Kidney (tissue), 13 donors: ENCODE measurements at regions not wholly inside any gene's neighbourhood (a gene's known extent, or its start where the extent isn't known, plus 50 kb on each side); places are given as distances from the start of the nearest gene placed in this dataset.

Experiments used
- DNase-seq, 5 donors: peaks; one replicate each; pipeline ENCODE4 v3.0.0-alpha.2; 2013 to 2020
- FAIRE-seq: peaks from 2 replicates; lab custom pipeline; 2012; peaks lifted over from hg19 to GRCh38; lab: Jason Lieb, UNC
- H3K27ac ChIP-seq, 2 donors: one replicate each; pipeline ENCODE4 v1.7.0; 2013; ENCODE audit warnings: low read depth in 2 of 2, low read length in 2 of 2, inconsistent platforms in 1 of 2
- H3K27me3 ChIP-seq: one replicate; pipeline ENCODE4 v1.7.1; 2013; ENCODE audit warnings: low read length, inconsistent platforms; ENCODE audit not compliant: control insufficient read depth, insufficient read depth
- H3K36me3 ChIP-seq, 3 donors: one replicate each; pipeline versions ENCODE4 v1.7.0 to v1.7.1; 2013; ENCODE audit warnings: low read length in 3 of 3, control low read depth in 1 of 3, inconsistent platforms in 1 of 3; ENCODE audit not compliant: insufficient read depth in 3 of 3, control insufficient read depth in 2 of 3
- H3K4me1 ChIP-seq, 3 donors: one replicate each; pipeline versions ENCODE4 v1.7.0 to v1.7.1; 2013; ENCODE audit warnings: low read length in 3 of 3, inconsistent platforms in 1 of 3, low read depth in 1 of 3; ENCODE audit not compliant: control insufficient read depth in 2 of 3, insufficient read depth in 2 of 3
- H3K4me3 ChIP-seq, 3 donors: one replicate each; pipeline versions ENCODE4 v1.7.0 to v1.8.1; 2013; ENCODE audit warnings: low read length in 3 of 3, control low read depth in 1 of 3, inconsistent platforms in 1 of 3
- H3K9ac ChIP-seq, 3 donors: one replicate each; pipeline versions ENCODE4 v1.7.0 to v1.7.1; 2013; ENCODE audit warnings: low read length in 3 of 3, control low read depth in 1 of 3, inconsistent platforms in 1 of 3
- H3K9me3 ChIP-seq, 3 donors: one replicate each; pipeline versions ENCODE4 v1.7.0 to v1.7.1; 2013; ENCODE audit warnings: low read length in 3 of 3, control low read depth in 1 of 3, inconsistent platforms in 1 of 3; ENCODE audit not compliant: control insufficient read depth in 2 of 3, insufficient read depth in 1 of 3
- CTCF ChIP-seq: IDR thresholded peaks from 3 replicates; pipeline ENCODE4 v1.5.1; 2012; ENCODE audit warnings: mild to moderate bottlenecking, moderate library complexity, borderline replicate concordance; ENCODE audit not compliant: insufficient read depth; ENCODE audit errors: extremely low read depth
- intact Hi-C: fragments of 100-400 bp; cut with DNase I; formaldehyde crosslinking; loops from one replicate; pipeline ENCODE4 v1.11.1; 2022
- donor health status: control.
- donor health status: control.
- donor health status: control.
- donor health status: control.
- donor health status: control.
- donor health status: DM: yes; HTN: yes; CAD: no.
- donor health status: Normal renal cell carcinoma (clear cell type).

DNA sequence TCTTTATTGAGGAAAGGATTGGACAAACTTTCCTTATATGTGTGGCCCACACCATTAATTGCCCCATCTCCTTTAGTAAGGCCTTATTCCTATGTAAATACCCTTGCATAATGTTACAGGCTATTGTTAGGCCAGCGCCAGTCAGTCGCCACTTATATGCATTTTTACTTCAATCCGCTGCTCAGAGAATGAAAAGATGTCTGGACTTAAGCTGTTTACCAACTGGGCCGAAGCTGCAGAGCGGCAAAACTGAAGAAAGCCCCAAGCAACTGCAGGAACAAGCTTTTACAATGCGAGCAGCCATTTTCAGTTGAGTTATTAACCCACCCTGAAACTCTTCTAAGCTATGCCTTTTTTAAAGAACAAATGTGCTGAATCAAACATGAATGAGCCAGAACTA, 92.1 kb upstream of the OTX2 start:
- H3K9me3 ChIP-seq, result no peaks in the 10 kb centered on the region
- intact Hi-C loops, result no loop called here
- no peak overlapping the region for H3K27ac ChIP-seq
- H3K4me1 ChIP-seq, result no peaks in the 10 kb centered on the region
- DNase-seq (peak in 2 of 5 donors; percentile 19 to 22), FAIRE-seq (no peak)
- H3K36me3 ChIP-seq, result no peaks in the 10 kb centered on the region
- H3K9ac ChIP-seq, result no peak overlapping the region
- H3K4me3 ChIP-seq, result no peak overlapping the region
- H3K27me3 ChIP-seq, result peaks cover 2% of the 10 kb centered on the region
- TF ChIP-seq CTCF, result no peak

DNA sequence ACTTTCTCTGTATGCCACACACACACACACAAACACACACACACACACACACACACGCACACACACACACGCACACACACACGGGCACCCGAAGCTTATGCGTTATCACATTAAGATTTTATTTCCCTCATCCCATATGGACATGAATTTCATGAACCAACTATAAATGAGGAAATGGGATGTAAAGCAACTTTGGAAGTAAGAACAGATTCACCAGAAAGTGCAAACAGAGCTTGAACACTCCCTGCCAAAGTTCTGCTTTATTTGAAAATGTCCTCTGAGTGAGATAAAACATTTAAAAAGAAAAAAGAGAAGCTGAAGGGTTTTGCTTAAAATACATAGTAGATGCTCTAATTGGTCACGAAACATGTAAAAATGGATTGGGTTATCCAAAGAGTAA, 90.4 kb upstream of the OTX2 start:
- FAIRE-seq (no peak), DNase-seq (no peak)
- Histone ChIP-seq H3K9me3 (no peaks in the 10 kb centered on the region), H3K4me1 (no peaks in the 10 kb centered on the region), H3K9ac (no peak overlapping the region), H3K27me3 (peaks cover 2% of the 10 kb centered on the region), H3K36me3 (no peaks in the 10 kb centered on the region), H3K27ac (no peak overlapping the region), H3K4me3 (no peak overlapping the region)
- intact Hi-C loops, result no loop called here
- TF ChIP-seq CTCF, result no peak

- no peaks in the 10 kb centered on the region for H3K9me3 ChIP-seq
- intact Hi-C loops, result no loop called here
Observed at GRCh38 chr14:56899829-56900228, 89.5 kb upstream of the OTX2 start.

More at GRCh38 chr14:56899829-56900228, 89.5 kb upstream of the OTX2 start:
- Histone ChIP-seq H3K36me3 (no peaks in the 10 kb centered on the region), H3K27me3 (peaks cover 2% of the 10 kb centered on the region), H3K4me3 (no peak overlapping the region), H3K27ac (no peak overlapping the region), H3K9ac (no peak overlapping the region), H3K4me1 (no peaks in the 10 kb centered on the region)
- FAIRE-seq, result no peak
- TF ChIP-seq CTCF, result no peak
- no peak for DNase-seq
